Heart right ventricle (tissue), 16 donors: ENCODE measurements at regions not wholly inside any gene's neighbourhood (a gene's known extent, or its start where the extent isn't known, plus 50 kb on each side); places are given as distances from the start of the nearest gene placed in this dataset.

Experiments
- ATAC-seq, 8 donors: fragments of 200-7000 bp; cut with Tn5 transposase; one replicate each; pipeline ENCODE4 v1.9.1; 2020; ENCODE audit warnings: mild to moderate bottlenecking in 8 of 8, moderate library complexity in 8 of 8, moderate number of reproducible peaks in 1 of 8
- DNase-seq, 2 donors: peaks; one replicate each; pipeline ENCODE4 v3.0.0-alpha.2; 2020
- H3K27ac ChIP-seq, 10 donors: fragments of 200-600 bp; sonication (generic) in 2 of 10; one replicate each; pipeline versions ENCODE4 v1.5.0 to v1.8.0; 2020 to 2022; ENCODE audit warnings: mild to moderate bottlenecking in 3 of 10
- H3K27me3 ChIP-seq, 7 donors: fragments of 200-600 bp; one replicate each; pipeline ENCODE4 v1.8.0; 2021 to 2022; ENCODE audit warnings: mild to moderate bottlenecking in 2 of 7
- H3K36me3 ChIP-seq, 9 donors: fragments of 200-600 bp; sonication (generic) in 1 of 9; one replicate each; pipeline versions ENCODE4 v1.5.0 to v1.8.0; 2020 to 2022; ENCODE audit warnings: mild to moderate bottlenecking in 2 of 9
- H3K4me1 ChIP-seq, 9 donors: fragments of 200-600 bp; sonication (generic) in 1 of 9; one replicate each; pipeline versions ENCODE4 v1.5.0 to v1.8.0; 2020 to 2022; ENCODE audit warnings: mild to moderate bottlenecking in 4 of 9
- H3K4me3 ChIP-seq, 10 donors: fragments of 200-600 bp; sonication (generic) in 2 of 10; one replicate each; pipeline versions ENCODE4 v1.5.0 to v1.8.0; 2020 to 2022; ENCODE audit warnings: mild to moderate bottlenecking in 7 of 10, moderate library complexity in 2 of 10
- H3K9me3 ChIP-seq, 11 donors: fragments of 200-600 bp in 10 of 11; sonication (generic) in 2 of 11; one replicate each; pipeline versions ENCODE4 v1.5.0 to v1.8.0; 2013 to 2022; ENCODE audit warnings: mild to moderate bottlenecking in 2 of 11, control low read depth in 1 of 11, moderate library complexity in 1 of 11
- WGBS, 2 donors: extraction: QIAGEN DNeasy Blood & Tissue Kit; methylation state at CpG; one replicate each; pipeline ENCODE4 v1.1.7; 2013; ENCODE audit warnings: inconsistent platforms in 1 of 2; 5-methylcytosine and 5-hydroxymethylcytosine counted together
- intact Hi-C, 10 donors: fragments of 100-400 bp; cut with DNase I; formaldehyde crosslinking; loops; one replicate each; pipeline versions ENCODE4 v1.11.1 to v1.14.2; 2022
- TF ChIP-seq, protein P1 (sequence below), 9 donors: fragments of 200-600 bp; sonication (generic) in 2 of 9; IDR thresholded peaks; one replicate each; pipeline versions ENCODE4 v1.5.0 to v1.8.0; 2021 to 2022; ENCODE audit warnings: antibody characterized with exemption in 9 of 9, mild to moderate bottlenecking in 5 of 9, moderate library complexity in 1 of 9
- donor health status: Arrhythmogenic right ventricular cardiomyopathy.
- donor health status: ischemic (EF 13 %, LVEDD 7.1; RV severe dilation, severe dysfunction).
- donor health status: healthy with polysubstance abuse.
- donor health status: DM: no; HTN: yes; CAD: no.
- donor health status: DM: no; HTN: no; CAD: no.
- donor health status: ischemic (EF 25% LVEDD 6.9; RV normal size, moderate dysfunction).
- donor health status: ischemic (EF 25% LVEDD 5.7; RV mildly dilated, moderate dysfunction).
- donor health status: healthy.
- donor health status: DM: yes; HTN: yes; CAD: no.
- donor health status: Ischemic cardiomyopathy.
- donor health status: ischemic (EF 35%, LVEDD 5.7; RV mildly dilated, moderate dysfunction).
- donor health status: nonischemic (EF 11% LVEDD 7.7; RV severe dilation, severe dysfunction).
- donor health status: DM: yes; HTN: yes; CAD: no.
- donor health status: PGD.
- donor health status: ischemic (EF 29% LVEDD 5.4; RV normal size, mild dysfunction).
- donor health status: nonischemic (EF 23%, LVEDD 6.1; RV moderate dilation, normal function).

GRCh38 chr6:134720353-134721059, 229.4 kb downstream of the ALDH8A1 start:
- Histone ChIP-seq H3K4me3 (no peak overlapping the region), H3K27ac (peak overlapping the region; percentile 23 to 87 (median 73)), H3K4me1 (peaks cover 8 to 79% (median 49%) of the 10 kb centered on the region in 9 donors), H3K9me3 (no peaks in the 10 kb centered on the region), H3K27me3 (no peaks in the 10 kb centered on the region), H3K36me3 (no peaks in the 10 kb centered on the region)
- TF ChIP-seq, protein P1, sequence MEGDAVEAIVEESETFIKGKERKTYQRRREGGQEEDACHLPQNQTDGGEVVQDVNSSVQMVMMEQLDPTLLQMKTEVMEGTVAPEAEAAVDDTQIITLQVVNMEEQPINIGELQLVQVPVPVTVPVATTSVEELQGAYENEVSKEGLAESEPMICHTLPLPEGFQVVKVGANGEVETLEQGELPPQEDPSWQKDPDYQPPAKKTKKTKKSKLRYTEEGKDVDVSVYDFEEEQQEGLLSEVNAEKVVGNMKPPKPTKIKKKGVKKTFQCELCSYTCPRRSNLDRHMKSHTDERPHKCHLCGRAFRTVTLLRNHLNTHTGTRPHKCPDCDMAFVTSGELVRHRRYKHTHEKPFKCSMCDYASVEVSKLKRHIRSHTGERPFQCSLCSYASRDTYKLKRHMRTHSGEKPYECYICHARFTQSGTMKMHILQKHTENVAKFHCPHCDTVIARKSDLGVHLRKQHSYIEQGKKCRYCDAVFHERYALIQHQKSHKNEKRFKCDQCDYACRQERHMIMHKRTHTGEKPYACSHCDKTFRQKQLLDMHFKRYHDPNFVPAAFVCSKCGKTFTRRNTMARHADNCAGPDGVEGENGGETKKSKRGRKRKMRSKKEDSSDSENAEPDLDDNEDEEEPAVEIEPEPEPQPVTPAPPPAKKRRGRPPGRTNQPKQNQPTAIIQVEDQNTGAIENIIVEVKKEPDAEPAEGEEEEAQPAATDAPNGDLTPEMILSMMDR (IDR thresholded peaks at IDR 0.05), result no peak
- DNase-seq (peak in 1 of 2 donors; percentile 59), ATAC-seq (peak; percentile 67 to 85 (median 80))
- intact Hi-C loops, result loop anchor here in 4 of 10 donors (2.0 to 10.0 kb wide), 6 partner anchors 176 to 546 kb away; no protein-coding TSS in a partner anchor
- 24 to 30% methylated on average over 4 of the region's 4 CpGs for WGBS, 2 donors

DNA sequence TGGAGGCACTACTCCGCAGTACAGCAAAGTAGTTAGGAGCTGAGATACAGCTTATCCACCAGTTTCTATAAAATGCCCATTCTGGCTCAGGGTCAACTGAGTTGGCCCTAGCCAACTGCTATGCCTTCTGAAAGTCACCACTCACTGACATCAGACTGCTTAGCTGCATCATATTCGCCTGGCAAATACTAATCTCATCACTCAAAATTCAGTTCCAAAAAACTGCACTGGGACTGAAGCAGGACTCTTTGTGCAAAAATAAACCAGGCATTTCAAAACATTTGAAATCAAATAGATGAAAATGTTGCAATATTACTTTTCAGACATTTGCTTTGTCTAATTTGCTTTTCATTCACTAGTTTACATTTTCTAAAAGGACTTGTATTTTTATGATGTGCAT, 230.0 kb downstream of the ALDH8A1 start:
- H3K4me1 ChIP-seq, result peaks cover 8 to 73% (median 46%) of the 10 kb centered on the region in 9 donors
- no peak for DNase-seq
- TF ChIP-seq, protein P1 (IDR thresholded peaks at IDR 0.05), result no peak
- H3K36me3 ChIP-seq, result no peaks in the 10 kb centered on the region
- H3K9me3 ChIP-seq, result no peaks in the 10 kb centered on the region
- no peak overlapping the region for H3K4me3 ChIP-seq
- H3K27me3 ChIP-seq, result no peaks in the 10 kb centered on the region
- intact Hi-C loops, result loop anchor here in 4 of 10 donors (2.0 to 10.0 kb wide), 6 partner anchors 175 to 545 kb away; no protein-coding TSS in a partner anchor
- peak overlapping the region; percentile 23 to 87 (median 73) for H3K27ac ChIP-seq
- 25 to 33% methylated on average over 2 of the region's 2 CpGs for WGBS, 2 donors
- peak in 3 of 8 donors; percentile 32 to 73 (median 55) for ATAC-seq

DNA sequence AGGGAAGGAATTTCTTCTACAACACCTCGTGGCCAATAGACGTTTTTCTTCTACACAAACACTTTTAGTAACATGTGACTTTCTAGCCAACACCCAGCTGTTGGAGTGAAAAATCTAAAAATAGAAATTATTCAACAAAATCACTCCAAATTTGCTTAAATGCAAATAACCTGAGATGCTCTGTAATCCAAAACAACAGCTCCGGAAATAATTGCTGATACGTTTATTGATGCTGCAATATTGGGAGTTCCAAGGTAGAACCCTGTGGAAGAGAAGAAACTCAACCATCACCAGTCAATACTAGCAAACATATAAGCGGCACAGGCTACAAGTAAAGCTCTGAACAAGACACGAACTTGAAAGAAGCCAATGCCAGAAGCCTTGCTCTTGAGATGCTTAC, 230.6 kb downstream of the ALDH8A1 start:
- ATAC-seq, result no peak
- peak overlapping the region in 9 of 10 donors; percentile 1 to 87 (median 75) for H3K27ac ChIP-seq
- H3K9me3 ChIP-seq, result peaks cover 0 to 6% (median 0%) of the 10 kb centered on the region in 11 donors
- DNase-seq, result no peak
- peaks cover 8 to 67% (median 39%) of the 10 kb centered on the region in 9 donors for H3K4me1 ChIP-seq
- no peaks in the 10 kb centered on the region for H3K27me3 ChIP-seq
- TF ChIP-seq, protein P1 (IDR thresholded peaks at IDR 0.05), result no peak
- intact Hi-C loops, result no loop called here
- 66 to 70% methylated on average over 6 of the region's 6 CpGs for WGBS, 2 donors
- no peak overlapping the region for H3K4me3 ChIP-seq
- H3K36me3 ChIP-seq, result no peaks in the 10 kb centered on the region

DNA sequence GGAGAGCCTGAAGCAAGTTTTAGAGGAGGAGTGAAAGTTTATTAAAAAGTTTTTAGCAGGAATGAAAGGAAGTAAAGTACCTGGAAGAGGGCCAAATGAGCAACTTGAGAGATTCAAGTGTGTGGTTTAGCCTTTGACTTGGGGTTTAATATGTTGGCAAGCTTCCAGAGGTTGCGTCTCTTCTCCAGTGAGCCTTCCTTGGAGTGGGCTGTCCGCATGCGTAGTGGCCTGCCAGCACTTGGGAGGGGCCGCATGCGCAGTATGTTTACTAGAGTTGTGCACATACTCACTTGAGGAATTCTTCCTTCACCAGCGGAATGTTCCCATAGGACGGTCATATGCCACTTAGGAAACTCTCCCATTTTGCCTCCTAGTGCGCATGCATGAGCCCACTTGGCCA, 235.2 kb downstream of the ALDH8A1 start:
- no peaks in the 10 kb centered on the region for H3K27me3 ChIP-seq
- H3K4me1 ChIP-seq, result peaks cover 6 to 31% (median 10%) of the 10 kb centered on the region in 9 donors
- ATAC-seq (no peak), DNase-seq (peak in 1 of 2 donors; percentile 33)
- TF ChIP-seq, protein P1 (IDR thresholded peaks at IDR 0.05), result no peak
- peaks cover 0 to 8% (median 0%) of the 10 kb centered on the region in 11 donors for H3K9me3 ChIP-seq
- intact Hi-C loops, result no loop called here
- no peak overlapping the region for H3K27ac ChIP-seq
- no peak overlapping the region for H3K4me3 ChIP-seq
- WGBS, 2 donors, result 66 to 89% methylated on average over 8 of the region's 8 CpGs
- no peaks in the 10 kb centered on the region for H3K36me3 ChIP-seq
